ENCODE measurements at regions not wholly inside any gene's neighbourhood (a gene's known extent, or its start where the extent isn't known, plus 50 kb on each side); places are given as distances from the start of the nearest gene placed in this dataset.
"Not testable (repeated sequence)": the region's sequence is repeated elsewhere in the genome, so short reads cannot be mapped to it uniquely, and the experiment has no call there.

DNA sequence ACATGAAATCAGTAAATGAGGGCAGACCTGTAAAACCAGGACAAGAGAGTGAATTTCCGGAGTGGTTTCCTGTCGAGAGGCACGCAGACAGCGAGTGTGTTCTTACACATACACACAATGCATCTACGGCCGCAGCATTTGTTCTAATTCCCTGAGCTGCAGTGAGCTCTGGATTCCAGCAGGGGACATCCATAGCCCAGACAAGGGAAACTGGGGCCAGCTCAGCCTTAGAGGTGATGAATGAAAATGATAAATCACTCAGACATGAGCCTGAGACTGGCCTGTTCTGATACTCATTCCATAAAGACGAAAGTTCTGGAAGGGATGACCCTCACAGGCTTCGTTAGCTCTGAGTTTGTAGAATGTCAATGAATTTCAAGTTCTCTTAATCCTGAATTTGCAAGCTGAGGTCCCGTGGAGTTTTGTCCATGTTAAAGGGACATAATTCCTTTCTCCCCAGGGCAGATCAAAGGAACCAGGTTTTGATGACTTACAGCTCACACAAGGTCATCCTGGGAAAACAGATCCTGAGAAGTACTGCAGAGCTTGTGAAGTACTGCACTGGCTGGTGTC is 207.9 kb upstream of the C1orf87 start:
- DNase-seq (ENCODE audit: low read depth, low spot score) = peak; percentile 70

DNA sequence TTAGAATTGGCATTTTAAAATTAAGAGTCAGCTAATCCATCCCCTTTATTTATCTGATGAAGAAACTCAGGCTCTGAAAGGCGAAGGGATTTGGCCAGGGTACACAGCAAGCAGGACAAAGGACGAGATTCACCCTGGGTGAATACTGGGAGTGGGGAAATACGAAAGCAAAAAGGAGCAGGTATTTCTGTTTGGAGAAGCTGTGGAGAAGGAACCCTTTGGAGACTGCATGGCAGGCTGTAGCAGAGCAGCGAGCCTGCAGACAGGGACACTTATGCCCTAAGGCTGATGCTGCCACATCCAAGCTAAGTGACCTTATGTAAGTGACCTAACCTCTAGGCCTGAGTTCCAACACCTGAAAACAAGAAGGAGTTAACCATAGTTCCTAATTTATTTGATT is 207.2 kb upstream of the C1orf87 start:
- no peak for DNase-seq (ENCODE audit: low read depth, low spot score)

DNA sequence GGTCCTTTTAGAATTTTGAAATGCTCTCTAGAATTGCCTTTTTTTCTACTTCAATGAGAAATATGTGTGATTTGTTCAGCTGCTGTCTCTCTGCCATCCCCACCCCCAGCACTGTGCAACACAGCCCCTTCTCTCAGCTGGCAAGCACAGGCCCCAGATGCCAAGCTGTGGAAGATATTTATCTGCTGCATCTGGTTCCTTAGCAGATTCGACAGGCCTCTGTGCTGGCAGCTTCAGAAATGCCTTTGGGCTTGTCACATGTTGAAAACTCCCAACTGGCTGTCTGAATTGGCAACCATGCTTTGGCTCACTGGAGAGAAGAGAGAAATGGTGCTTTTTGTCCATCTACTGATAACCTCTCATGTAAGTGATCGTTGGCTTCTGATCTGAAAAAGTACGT is 206.7 kb upstream of the C1orf87 start:
- no peak for DNase-seq (ENCODE audit: low read depth, low spot score)

DNA sequence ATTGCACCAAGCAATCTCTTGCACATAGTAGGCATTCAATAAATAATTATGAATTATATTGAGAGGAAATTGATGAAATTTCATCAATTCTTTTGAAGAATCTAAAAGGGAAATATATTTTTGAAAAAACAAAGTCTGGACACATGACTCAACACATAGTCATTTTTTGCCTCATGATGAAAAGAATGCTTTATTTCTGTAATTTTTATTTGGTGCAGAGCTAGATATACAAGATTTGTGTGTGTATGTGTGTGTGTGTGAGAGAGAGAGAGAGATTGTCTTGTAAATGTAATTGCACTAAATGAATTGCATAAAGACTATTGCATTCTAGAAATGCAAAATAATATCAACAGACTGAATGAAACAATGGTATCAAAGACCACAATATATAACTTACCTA is 206.2 kb upstream of the C1orf87 start:
- DNase-seq (ENCODE audit: low read depth, low spot score) = no peak

DNA sequence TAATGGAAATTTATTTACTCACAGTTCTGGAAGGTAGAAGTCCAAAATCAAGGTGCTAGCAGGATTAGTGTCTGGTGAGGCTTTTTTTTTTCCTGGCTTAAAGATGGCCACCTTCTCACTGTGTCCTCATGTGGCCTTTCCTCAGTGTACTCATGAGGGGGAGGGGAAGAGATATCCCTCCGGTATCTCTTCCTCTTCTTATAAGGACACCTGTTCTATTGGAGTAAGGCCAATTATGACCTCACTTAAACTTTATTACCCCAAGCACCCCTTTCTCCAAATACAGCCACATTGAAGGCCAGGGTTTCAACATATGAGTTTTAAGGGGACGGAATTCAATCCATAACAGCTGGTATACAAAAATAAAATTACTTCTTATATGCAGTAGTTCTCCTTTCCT is 203.7 kb upstream of the C1orf87 start:
- no peak for DNase-seq (ENCODE audit: low read depth, low spot score)

DNA sequence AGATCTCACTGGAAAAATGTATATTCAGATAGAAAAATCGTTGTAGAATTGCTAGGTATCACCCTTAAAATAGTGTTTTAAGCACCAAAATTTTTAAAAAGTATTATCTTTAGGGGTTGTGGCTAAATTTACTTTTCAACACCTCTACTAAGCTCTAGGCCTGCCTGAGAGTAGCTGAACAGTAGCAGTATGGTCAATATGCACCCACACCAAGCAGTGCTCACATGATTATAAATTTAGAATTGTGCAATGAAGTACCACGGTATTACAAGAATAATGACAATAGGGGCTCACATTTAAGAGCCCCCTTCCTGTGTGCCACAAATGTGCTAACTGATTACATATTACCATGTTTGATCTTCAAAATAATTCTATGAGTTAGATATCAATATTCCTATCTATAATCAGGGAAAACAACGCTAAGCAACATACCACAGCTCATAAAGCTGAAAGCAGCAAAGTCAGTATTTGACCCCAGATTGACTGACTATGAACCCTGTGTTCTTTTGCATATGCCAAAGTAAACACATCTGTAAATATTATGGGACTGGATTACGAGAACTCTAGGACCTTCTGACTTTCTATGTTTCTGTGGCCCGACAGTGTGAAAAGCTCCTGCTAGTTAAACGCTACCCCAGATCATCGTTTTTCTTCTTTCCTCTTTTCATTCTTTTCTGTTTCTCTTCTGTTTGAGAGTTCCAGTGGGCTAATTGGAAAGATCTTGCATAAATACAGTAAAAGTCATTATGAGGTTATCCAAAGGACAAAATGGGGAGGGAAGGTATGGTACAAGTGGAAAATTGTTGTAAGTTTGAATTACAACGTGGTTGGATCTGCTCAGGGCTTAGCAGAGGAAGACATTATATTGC is 201.1 kb upstream of the C1orf87 start:
- DNase-seq (ENCODE audit: low read depth, low spot score) = peak; percentile 55

DNA sequence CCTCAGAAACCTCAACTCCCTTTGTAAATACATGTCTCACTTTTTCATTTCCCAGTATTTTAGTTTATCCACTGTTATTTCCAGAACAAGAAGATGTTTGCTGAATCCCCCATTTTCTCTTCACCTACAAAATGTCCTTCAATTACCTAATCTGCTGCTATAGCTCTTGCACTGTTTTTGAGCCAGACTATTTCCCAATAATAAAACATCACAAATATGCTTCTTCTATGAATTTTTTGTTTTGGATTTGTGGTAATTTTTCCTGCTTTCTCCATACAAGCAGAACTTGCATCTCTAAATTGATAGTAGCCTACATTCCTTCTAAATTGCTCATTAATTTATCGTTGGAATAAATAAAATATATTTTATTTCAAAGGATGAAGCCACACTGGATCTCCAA is 199.6 kb upstream of the C1orf87 start:
- DNase-seq (ENCODE audit: low read depth, low spot score) = no peak

DNA sequence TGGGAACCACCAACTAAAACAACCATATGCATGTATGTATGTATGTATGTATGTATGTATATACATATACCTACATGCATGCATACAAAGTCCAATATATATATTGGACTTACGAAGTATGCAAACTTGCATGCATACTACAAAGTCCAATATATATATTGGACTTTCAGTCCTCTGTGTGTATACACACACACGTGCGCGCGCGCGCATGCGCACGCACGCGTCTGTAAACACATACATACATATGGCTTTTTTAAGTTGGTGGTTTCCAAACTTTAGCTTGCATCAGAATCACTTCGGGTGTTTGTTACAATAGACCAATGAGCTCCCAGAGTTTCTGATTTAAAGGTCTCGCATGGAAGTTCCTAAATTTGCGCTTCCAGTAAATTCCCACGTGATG is 197.5 kb upstream of the C1orf87 start:
- no peak for DNase-seq (ENCODE audit: low read depth, low spot score)

DNA sequence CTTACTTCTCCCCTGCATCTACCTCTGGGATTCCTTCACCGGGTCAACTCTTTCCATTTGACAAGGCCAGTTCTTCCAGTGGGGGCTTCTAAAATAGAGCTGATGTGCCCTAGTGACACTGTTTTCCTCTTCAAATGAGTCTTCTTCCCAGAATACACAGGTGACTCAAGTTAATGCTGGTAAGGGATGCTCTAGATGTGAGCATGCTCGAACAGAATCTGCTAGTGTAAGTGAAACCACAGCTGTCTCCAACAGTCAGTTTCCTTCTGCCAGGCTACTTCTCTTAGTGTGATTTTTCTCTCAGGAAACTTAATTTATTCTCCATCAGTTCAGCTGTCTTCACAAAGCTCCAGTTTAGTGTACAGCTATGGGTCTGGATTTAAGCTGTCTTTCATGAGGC is 194.9 kb upstream of the C1orf87 start:
- no peak for DNase-seq (ENCODE audit: low read depth, low spot score)

DNA sequence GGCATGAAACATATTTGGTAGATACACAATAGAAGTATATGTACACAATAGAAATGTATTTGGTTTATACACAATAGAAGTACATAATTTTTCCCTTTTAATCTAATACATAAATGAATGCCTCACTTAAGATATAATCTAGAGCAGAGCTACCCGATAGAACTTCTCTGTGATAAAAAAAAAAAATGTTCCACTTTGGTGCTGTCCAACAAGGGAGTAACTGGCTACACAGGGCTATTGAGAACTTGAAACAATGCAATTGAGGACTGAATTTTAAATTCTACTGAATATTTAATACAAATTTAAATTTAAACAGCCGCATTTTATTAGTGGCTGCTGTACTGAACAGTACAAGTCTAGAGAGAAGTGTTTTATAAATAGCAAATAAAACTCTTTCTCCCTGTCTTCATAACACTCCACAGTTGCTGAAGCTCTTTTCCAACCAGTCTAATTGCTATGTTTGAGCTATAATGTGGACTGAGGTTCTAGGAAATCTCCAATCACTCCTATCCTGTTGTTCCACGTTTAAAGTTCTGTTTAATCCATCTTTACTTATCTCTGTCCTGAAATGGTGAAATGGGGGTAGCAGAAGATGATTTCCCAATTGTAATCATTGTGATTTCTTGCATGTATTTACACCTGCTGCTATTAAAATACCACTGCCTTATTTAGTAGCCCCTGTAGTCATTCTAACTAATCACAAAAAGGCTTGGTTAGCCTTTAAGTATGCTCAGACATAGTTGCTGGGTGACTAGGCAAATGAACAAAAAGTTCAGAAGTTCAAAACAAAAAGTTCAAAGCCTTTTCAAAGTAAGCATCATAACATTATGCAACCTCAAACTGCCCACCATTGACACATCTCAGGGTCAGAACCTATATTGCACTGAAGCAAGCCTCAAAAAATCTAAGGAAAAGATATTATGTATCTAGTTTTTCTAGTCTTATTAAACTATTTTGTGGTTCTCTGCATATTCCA is 192.3 kb upstream of the C1orf87 start:
- DNase-seq (ENCODE audit: low read depth, low spot score) = no peak

DNA sequence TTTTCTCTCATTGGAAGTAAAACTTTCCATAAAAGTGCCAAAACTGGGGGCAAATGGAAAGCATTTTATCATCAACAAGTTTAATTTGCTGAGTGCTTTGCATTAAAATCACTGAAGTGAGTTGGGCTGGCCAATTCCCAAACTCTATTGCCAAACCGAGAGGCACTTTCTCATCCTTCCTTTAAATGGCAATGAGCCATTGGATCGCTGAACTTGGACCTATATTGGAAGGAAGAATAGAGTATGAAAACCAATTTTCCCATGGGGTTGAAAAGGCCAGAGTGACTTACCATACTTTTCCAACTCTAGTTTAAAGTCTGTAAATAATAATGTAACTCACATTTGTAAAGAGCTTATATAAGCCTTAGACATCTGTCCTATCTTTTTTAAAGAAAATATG is 189.1 kb upstream of the C1orf87 start:
- no peak for DNase-seq (ENCODE audit: low read depth, low spot score)

DNA sequence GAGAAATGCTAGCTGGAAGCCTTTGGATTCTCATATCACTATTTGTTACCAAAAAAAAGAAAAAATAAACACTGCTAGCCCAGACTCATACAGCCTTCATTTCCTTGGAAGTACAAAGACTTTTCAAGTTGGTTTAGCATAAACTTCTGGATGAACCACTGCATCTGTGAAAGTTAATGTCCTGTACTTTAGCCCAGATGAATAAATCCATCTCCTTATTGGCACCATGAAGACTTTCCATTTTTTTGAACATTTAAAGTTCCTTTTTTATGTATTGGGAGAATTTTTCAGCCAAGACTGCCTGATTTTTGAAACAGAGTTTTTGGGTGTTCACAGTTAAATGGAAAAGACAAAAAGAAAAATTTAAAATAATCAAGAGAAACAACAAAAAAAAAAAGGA is 184.0 kb upstream of the C1orf87 start:
- no peak for DNase-seq (ENCODE audit: low read depth, low spot score)

DNA sequence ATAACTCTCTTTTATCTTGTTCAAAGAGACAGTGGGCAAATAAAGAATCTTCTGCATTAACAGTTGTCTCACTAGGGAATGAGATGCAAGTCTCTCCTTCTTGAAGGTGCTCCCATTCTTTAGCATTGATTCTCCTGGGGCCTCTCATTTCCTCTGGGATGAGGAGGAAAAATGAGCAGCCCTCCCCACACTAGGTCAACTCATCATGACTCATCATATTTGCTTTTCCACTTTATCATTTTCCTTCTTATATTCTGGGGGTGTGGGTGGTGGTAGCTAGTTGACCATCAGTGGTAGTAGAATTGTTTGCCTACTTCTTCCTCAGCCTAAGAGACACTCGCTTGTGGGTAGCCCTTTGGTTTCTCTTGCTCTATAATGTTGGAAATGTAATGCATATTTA is 182.0 kb upstream of the C1orf87 start:
- DNase-seq (ENCODE audit: low read depth, low spot score) = no peak

DNA sequence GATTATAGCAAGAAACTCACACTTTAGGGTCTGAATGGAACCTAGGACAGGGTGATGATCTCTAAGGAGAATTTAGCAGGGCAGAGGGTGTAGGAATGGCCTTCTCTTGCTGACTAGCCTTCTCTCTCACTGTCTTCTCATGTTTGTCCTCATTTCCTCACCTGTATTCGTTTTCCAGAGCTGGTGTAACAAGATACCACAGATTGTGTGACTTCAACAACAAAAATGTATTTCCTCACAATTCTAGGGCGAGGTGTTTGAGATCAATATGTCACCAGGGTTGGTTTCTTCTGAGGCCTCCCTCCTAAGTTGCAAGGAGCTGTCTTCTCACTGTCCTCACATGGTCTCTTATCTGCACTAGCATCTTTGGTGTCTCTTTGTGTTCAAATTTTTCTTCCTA is 177.9 kb upstream of the C1orf87 start:
- no peak for DNase-seq (ENCODE audit: low read depth, low spot score)

DNA sequence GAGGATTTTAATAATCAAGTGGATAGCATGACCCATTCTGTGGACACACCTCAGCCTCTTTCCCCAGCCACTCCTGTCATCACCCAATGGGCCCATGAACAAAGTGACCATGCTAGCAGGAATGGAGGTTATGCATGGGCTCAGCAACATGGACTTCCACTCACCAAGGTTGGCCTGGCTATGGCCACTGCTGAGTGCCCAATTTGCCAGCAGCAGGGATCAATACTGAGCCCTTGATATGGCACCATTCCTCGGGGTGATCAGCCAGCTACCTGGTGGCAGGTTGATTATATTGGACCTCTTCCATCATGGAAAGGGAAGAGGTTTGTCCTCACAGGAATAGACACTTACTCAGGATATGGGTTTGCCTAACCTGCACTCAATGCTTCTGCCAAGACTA is 173.9 kb upstream of the C1orf87 start:
- DNase-seq (ENCODE audit: low read depth, low spot score) = not testable (repeated sequence)

DNA sequence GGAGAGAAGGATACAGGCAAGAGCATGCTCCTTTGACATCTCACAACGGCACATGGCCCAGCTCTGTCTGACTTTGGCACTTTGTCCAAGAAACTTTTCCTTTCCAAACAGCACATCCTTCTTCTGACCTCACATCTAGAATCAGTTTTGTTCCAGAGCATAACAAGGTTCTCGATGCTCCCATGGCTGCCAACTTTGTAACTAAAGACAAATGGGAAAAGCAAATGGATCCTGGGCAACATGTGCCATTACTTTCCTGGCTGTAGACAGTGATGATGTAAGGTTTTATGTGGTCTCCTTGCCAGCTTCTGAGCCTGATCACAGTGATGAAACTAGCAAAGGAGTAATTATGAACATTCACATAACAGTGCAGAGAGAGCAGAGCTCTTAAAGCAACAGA is 171.8 kb upstream of the C1orf87 start:
- no peak for DNase-seq (ENCODE audit: low read depth, low spot score)

DNA sequence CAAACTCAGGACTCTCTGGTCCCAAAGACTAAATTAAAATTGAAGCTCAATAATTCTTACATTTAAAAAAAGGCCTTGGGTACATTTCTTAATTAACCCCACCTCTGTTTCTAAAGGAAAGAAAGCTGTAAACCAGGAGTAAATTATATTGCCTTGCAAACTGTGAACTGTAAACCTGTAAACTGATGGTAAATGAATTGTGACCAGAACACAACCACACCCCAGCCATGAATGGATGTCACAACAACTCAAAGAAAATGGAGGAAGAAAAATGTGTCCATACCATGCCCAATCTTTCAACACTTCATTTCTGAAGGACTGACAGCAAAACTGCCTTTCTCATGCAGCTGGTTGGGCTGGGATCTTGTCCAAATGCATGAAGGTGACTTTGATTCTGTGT is 171.3 kb upstream of the C1orf87 start:
- no peak for DNase-seq (ENCODE audit: low read depth, low spot score)

DNA sequence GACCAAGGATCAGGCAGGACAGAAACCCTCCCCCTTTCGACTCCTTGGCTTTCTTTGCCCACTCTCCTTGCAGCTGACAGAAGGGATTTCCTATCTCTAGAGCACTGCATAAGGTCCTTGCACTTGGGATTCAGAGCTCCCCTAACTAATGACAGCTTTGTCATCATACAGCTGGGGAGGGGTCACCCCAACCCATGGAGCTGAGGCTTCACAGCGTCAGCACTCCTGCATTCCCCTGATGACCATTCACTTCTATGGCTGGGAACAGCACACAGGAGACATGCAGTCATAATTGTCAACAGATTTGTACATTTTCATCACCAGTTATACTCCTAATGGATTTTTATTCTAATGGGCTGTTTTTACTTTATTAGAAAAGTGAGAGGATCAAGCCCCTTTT is 161.7 kb upstream of the C1orf87 start:
- no peak for DNase-seq (ENCODE audit: low read depth, low spot score)

DNA sequence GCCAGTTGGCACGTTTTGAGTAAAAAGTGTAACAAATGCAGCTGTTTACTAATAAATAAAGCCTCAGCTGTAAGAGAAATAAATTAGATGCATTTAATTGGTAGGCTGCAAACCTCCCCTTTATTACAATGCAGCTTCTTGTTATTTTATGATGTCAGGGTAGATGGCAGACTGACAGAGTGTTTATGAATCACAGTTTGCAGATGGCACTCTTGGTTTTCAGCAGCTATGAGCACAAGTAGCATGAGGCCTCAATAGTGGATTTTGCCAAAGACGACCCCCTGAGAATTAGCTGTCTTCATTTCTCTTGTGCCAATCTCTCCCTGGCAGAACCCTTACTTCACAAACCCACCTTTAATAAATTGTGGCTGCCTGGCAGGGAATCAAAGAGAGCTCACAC is 161.2 kb upstream of the C1orf87 start:
- DNase-seq (ENCODE audit: low read depth, low spot score) = no peak

DNA sequence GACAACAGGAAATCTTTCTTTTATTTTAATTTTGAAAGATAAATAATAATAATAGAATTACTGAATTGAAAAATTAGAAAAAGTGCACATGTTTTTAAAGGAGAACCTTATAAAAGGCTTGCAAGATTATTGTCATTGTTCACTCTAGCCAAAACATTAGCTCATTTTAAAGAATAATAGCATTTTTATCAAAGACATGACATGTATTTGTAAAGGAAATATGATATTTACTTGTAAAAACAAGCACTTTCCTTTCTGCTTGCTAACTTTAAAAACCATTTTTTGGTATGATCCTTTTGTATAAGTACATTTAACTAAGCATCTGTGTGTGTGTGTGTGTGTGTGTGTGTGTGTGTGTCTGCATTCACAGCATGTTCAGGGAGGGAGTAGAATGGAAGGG is 156.3 kb upstream of the C1orf87 start:
- no peak for DNase-seq (ENCODE audit: low read depth, low spot score)

DNA sequence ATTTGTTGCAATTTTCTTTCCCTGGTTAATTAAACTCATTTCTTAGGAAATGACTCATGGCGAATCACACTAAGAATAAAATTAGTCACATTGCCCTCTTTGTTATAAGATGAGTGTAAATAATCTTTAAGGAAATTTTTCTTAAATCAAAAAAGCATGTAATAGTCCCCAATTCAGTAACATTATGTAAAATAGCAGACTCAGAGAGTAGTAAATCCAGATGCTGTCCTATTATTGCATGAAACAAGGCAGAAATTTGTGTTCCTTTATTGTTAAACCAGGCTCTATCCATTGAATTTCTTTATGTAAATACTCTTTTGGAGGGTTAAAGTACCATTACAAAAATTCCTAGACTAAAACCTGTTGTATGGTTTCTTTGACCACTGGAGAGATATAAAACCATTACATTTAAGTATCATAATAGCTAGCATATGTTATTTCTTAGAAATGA is 154.5 kb upstream of the C1orf87 start:
- no peak for DNase-seq (ENCODE audit: low read depth, low spot score)

DNA sequence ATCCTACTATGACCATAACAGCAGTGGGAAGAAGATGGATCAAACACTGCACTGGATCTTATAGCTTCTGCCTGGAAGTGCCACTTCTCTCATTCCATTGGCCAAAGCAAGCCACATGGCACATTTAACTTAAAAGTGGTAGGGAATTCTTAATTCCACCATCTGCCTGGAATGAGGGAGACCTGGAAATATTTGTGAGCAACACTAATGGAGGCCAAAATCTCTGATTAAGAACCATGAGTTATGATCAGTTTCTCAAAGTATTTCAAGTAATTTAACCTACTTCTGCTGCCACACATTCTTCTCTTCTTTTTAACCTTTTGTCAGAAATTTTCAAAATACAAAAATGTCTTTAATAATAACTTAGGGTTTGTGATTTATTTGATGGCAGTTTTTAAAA is 154.0 kb upstream of the C1orf87 start:
- no peak for DNase-seq (ENCODE audit: low read depth, low spot score)

Measured in brain pericyte (primary cell).